ENCODE measurements at regions not wholly inside any gene's neighbourhood (a gene's known extent, or its start where the extent isn't known, plus 50 kb on each side); places are given as distances from the start of the nearest gene placed in this dataset.

- TF ChIP-seq, protein P1, sequence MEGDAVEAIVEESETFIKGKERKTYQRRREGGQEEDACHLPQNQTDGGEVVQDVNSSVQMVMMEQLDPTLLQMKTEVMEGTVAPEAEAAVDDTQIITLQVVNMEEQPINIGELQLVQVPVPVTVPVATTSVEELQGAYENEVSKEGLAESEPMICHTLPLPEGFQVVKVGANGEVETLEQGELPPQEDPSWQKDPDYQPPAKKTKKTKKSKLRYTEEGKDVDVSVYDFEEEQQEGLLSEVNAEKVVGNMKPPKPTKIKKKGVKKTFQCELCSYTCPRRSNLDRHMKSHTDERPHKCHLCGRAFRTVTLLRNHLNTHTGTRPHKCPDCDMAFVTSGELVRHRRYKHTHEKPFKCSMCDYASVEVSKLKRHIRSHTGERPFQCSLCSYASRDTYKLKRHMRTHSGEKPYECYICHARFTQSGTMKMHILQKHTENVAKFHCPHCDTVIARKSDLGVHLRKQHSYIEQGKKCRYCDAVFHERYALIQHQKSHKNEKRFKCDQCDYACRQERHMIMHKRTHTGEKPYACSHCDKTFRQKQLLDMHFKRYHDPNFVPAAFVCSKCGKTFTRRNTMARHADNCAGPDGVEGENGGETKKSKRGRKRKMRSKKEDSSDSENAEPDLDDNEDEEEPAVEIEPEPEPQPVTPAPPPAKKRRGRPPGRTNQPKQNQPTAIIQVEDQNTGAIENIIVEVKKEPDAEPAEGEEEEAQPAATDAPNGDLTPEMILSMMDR (IDR thresholded peaks at IDR 0.05): no peak
- no peak for TF ChIP-seq POLR2A (IDR thresholded peaks at IDR 0.05)
Observed at GRCh38 chr5:161219816-161220215, 326.7 kb downstream of the GABRB2 start.
